Activated CD4-positive, alpha-beta T cell treated with anti-CD3 and anti-CD28 coated beads for 1 hour (primary cell): ENCODE measurements at regions not wholly inside any gene's neighbourhood (a gene's known extent, or its start where the extent isn't known, plus 50 kb on each side); places are given as distances from the start of the nearest gene placed in this dataset.

Experiments
- DNase-seq: peaks from one replicate; pipeline ENCODE4 v3.0.0-alpha.2; 2020

DNA sequence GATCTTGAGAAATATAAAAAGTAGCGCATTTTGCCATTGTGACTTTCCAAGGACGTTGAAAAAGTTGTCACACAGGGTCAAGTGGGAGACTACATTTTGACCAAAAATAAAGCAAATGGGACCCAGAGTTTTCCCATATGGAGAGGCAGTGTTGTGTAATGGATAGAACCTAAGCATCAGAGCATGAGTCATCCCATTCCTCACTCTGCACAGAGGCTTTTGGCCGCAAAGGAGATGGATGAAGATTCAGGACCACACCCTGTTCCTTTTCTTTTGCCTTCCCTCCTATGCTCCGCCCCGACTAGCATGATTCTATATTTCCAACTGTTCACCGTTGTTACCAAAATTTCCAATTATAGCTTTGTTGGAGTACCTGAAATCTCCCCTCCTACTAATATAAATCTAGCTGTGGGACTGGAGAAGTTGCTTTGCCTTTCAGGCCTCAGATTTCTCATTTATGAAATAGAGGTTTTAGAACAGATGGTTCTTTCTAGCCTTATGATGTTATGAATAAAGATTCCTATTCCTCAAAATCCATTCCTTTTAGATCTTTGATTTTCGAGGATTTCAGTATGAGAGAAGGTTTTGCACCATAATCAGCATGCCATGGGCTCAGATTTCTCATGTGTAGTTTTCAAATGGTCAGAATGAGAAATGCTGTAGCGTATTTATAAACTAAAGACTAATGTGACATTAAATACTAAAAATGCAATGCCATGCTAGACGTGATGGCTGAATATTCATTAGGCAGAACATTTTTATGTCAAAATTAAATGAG is 921.9 kb upstream of the TENM4 start:
- DNase-seq: no peak

DNA sequence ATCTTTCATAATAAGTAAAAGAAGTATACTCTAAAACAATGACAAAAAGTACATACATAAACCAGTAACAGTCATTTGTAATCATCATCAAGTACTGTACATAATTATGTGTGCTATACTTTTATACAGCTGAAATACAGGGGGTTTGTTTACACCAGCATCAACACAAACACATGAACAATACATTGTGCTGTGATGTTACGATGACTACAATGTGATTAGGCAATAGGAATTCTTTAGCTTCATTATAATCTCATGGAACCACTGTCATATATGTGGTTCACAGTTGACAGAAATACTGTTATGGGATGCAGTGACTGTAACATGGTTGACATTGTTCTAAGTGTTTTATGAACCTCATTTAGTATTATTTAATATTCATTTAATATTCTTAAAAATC is 914.4 kb upstream of the TENM4 start:
- no peak for DNase-seq

DNA sequence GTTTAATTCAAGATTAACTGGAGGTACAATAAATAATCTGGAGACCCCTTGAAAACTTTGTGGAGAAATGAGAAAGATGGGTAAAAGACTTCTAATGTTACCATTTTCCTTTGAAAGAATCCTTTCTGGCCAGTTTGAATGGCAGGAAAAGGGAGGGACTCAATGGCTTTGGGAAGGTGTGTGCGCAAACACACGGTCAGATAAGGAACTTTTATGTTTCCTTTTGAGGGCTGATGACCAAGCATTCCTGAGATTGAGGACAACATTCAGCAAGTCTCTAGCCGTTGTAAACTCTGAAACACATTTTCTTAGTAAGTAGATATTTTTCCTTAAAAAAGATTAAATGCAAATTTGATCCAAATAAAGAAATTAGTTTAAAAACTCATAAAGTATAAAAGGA is 909.7 kb upstream of the TENM4 start:
- DNase-seq: no peak

DNA sequence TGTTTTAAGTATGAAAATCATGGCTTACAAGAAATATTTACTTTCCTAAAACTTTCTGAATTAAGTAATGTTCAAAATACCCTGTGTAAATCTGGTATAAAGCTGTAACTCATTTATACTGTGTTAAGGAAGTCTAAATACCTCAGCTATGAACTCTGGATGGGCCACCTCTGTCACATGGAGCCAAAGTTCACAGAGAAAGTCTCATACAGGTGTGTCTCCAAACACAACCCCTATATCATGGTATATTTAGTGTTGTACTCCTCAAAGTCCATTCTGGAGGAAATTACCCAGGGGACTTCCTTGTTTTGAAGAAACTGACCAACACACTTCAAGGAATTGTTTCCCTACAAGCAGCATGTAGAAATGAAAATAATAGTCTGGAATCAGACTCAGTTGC is 909.2 kb upstream of the TENM4 start:
- DNase-seq: no peak

DNA sequence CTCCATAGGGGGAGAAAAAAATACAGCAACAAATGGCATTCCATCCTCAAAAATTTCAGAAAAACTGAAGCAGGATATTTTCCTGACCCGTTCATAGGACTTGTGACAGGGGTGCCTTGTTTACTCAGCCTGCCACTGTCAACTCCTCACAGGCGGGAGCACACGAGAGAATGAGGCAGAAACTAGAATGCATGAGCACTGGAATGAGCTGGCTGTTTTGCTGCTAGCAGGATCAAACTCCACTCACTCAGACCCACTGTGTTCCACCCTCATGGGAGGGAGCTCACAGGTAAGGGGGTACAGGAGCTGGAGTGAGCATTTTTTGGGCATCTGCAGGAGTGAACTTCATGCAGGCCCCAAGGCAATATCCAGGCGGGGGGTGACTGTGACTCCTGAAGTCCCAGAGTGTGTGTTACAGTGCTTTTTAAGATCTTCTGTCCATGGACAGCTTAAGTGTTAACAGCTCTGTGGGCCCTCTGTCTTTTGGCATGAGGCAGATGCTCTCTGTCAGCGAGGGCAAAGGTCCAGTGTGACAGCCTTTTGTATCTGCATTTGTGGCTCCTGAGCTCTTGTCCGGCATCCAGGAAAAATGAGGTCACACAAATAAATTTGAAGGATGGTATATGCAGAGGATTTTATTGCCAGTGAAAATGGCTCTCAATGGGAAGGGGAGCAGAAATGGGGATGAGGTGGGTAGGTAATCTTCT is 905.7 kb upstream of the TENM4 start:
- DNase-seq: no peak

DNA sequence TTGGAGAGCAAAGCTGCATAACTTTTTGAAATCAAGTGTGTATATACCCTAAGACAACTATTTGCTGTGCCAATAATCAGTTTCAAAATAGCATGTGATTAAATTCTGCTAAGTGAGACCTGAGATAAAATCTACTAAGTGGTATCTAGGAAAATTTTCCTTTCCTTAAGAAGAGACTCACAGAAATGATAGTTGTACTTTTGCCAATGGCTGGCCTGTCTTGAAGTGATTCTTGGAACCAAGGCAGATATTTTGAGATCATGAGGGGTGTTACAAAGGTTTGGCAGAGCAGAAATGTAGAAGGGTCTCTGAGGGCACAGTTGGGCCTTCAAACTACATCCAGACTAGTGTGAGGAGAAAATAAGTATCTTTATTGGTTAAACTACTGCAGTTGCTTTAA is 902.6 kb upstream of the TENM4 start:
- DNase-seq: no peak

DNA sequence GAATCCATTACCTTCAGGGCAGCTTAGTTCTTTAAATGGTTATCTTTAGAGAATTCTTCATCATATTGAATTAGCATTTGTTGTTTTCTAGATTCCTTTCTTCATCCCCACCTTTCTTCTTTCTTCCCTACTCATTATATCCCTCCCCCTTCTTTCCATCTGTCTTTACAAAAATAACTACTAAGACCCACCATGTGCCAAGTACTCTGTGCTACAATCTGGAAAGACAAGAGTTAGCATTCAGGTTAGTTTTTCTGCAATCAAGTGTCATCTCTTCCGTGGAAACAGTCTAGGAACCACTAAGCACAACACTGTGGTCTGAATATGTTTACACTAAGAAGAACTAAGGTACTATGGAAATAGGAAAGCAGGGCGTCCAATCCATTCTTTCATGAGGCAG is 897.4 kb upstream of the TENM4 start:
- no peak for DNase-seq

DNA sequence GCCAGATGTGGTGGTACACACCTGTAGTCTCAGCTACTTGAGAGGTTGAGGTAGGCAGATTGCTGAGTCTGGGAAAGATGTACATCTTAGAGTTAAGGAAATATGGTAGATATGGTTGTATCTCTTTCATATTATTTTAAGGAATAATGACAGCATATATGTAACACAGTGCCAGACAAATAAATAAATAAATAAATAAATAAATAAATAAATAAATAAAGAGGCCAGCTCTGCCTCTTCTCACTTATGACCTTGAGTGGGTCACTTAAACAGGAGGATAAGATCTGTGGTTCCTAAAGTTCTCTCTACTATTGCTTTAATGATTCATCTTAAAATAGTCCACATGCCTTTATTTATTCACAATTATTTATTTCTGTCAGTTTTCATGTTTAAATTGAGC is 890.9 kb upstream of the TENM4 start:
- no peak for DNase-seq

DNA sequence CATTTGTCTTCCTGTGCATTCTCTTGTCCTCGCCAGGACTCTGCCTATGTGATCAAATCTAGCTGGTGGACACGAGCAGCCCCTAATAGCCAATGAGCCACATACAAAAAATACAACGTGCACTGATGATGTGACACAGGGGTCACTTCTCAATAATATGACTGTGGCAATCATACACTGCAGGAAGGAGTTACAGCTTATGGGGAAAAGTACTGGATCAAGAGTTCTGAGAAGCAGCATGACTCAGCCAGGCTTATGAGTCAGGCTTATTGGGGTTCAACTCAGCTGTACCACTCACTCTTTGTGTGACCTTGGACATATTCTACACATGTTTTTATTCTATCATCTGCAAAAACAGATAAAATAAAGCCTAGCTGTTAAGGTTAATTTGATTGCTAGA is 889.4 kb upstream of the TENM4 start:
- no peak for DNase-seq

DNA sequence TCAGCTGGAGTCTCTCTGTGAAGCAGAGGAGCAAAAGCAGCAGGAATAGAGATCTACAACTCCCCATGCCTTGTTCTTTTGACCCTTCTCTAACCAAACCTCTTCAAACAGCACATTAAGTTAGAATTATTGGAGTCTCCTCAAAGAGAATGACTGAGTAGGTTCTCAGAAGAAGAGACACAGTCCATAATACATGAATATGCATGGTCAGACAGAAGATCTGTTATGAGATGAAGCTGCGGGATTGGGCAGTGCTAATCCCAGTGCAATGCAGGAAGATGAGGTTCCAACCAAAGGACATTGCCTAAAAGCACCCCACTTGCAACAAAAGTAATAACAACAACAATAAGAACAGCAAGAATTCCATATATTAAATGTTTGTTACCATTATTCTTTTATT is 887.9 kb upstream of the TENM4 start:
- DNase-seq: no peak

DNA sequence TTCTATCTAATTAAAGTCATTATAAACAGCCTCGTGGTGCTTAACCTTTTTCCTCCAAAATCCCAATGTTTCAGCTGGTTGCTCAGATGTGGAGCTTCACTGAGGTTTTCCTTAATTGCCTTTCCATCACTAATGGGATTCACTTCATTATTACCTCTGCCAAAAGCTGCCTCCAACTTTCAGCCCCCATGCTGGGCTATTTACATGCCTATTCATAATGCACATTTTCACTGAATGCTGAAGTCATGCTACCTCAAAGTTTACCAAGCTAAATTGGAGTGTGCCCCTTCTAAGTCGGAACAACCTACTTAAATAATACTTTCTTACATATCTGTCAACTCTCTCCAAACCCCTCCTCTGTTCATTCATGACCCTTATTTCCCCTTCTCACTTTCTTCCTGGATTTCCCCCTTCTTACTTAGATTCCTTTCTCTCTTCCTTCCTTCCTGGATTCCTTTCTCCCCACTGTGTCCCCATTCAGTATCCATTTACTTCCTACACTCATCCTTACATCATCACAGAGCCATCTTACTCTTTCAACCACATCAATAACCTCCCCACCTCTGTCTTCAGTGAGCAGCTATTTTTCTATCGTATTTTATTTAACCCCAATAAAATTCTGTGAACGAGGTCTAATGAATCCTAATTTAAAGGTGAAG is 887.3 kb upstream of the TENM4 start:
- DNase-seq: no peak

DNA sequence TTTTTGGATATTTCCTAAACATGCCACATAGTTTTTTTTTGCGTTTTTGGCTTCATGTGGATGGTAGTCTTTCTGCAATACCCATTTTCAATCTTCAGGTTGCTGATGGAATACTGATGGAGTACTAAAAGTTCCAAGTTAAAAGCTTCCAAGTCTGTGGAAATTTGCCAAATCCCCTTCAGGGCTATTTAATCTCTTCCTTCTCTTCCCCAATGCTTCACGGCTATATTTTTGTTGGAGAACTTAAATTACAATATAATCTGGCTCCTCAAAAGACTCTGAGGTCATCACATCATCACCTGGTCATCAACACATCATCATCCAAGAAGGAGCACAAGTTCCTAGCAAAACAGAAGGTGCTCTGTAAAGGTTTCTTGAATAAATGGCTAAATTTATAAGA is 881.0 kb upstream of the TENM4 start:
- DNase-seq: no peak

DNA sequence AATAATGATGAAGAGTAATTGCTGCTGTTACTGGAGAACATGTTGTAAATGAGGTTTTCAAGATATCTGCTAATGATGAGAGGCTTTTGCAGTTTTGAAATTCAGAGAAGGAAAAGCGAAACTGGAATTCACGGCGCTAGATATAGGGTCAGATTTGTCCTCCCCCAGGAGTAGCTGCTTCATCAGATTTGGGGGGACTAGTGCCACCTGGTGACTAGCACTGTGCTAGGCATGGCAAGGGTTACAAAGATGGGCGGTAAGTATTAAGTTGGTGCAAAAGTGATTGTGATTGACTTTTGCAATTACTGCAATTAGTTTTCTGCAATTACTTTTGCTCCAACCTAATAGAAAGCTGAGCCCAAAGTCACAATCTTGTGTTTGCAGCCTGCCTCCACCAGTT is 879.9 kb upstream of the TENM4 start:
- no peak for DNase-seq

DNA sequence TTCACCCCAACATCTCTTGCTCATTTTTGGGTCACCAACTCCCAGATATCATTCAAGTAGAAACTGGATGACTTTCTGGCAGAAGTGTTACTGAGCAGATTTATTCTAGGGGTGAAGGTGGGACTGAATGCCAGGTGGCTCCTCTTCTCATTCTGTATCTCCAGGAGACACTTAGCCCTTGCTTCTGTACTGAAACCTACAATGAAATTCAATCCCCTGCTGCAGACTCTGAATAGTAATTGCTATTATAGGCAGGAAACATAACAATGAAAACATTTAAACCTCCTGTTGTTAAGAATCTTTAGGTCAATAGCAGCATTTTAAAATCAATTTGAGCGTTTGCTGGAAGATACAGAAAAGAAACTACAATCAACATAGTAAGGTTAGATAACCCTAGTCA is 879.4 kb upstream of the TENM4 start:
- no peak for DNase-seq

DNA sequence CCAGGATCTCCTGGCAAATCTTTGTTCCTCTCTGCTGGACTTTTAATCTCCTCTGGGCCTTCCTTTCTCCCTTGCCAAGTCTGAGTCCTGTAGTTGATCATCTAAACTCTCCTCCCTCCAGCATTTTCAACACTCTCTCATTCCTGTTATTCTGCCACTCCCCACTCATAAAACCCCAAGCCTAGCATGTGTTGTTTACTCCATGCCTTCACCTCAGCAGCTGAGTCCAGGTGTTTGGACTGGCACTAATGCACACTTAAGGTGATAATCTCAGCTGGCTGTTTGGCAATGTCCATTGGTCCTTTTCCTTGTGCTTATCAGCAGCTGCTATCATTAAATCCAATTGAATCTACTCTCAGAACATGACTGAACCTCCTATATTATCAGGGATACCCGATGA is 876.8 kb upstream of the TENM4 start:
- DNase-seq: no peak

DNA sequence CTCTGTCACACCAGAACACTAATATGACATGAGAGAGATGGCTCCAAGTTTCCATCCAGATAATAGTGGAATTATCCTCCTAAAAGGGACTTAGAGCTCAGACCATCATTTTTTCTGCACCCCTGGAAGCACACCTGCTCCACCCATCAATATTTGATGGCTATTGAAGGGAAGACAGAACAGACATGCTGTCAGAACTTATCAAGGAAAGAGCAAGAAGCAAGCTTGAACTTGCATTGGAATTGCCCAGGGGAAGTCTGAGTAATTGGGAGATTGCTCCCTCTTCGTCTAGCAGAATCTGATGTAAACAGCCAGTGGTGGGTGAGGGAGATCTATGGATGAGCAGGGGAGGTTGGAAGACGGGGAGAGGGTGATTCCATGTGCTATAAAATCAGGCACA is 874.4 kb upstream of the TENM4 start:
- DNase-seq: no peak

DNA sequence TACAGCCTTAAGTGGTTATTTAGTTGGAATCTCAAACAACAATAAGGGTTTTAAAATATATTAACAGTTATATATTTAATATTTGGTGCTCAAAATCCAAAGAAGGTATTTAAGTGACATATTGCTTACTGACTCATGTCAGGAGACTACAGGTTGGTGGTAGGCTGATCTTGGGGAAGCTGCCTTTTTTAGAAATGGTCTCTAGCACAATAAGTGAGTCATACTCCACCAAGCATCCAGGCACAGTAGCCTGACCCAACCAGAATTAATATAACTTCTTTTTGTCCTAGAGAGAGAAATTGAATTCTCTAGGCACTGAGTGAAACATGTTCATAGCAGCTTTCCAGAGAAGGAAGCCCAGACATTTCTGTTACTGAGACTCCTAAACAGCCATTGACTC is 868.5 kb upstream of the TENM4 start:
- no peak for DNase-seq

DNA sequence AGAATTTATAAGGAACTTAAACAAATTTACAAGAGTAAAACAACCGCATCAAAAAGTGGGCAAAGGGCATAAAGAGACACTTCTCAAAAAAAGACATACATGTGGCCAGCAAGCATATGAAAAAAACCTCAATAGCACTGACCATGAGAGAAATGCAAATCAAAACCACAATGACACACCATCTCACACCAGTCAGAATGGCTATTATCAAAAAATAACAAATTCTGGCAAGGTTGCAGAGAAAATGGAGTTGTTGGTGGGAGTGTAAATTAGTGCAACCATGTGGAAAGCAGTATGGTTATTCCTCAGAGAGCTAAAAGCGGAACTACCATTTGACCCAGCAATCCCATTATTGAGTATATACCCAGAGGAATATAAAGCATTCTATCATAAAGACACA is 866.8 kb upstream of the TENM4 start:
- no peak for DNase-seq

DNA sequence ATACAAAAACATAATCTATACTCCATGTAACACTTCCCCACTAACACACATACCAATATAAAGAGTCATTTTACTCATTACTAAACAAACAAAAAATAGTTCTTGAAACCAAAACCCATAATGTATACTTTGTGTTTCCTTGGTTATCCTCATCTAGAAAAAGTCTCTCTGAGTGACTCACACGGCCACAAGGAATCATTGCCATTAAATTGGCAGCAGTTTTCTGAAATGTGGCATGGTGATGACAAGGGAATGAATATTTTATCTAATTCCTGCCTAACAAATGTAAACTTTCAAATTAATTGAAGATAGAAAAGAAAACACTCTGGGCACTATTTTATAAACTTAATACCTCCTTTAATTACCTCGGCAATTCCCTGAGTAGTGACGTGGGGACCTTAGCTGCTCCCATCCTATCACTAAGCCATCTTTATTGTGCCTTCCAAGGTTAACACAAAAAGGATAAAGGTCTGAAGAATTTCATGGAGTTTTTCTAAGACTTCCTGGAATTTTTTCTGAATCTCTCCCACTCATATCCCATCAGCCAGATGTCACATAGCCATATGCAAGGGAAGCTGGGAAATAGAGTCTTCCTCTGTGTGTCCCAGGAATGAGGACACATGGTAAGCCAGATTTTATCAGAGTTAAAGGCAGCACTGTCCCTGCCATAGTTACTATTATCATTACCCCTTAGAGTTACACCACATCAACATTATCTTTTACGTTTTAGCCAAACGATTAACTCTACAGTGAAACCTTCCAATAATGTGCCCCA is 857.2 kb upstream of the TENM4 start:
- DNase-seq: no peak

DNA sequence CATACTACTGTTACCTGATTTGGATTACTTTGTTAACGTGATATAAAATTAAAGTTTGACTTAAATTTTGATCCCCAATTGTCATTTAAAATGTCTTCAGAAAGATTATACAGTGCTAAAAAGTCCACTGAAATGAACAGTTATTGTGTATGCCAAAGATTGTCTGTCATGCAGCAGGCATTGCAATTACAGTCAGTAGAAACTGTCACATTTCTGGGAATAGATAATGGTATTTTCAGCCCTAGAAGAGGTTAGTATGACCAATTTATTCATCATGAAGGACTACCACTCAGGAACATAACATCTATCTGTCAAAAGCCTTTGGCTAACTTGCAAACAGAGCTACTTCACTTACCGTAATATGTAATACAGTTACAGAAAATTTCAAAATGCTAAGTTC is 852.5 kb upstream of the TENM4 start:
- DNase-seq: no peak

DNA sequence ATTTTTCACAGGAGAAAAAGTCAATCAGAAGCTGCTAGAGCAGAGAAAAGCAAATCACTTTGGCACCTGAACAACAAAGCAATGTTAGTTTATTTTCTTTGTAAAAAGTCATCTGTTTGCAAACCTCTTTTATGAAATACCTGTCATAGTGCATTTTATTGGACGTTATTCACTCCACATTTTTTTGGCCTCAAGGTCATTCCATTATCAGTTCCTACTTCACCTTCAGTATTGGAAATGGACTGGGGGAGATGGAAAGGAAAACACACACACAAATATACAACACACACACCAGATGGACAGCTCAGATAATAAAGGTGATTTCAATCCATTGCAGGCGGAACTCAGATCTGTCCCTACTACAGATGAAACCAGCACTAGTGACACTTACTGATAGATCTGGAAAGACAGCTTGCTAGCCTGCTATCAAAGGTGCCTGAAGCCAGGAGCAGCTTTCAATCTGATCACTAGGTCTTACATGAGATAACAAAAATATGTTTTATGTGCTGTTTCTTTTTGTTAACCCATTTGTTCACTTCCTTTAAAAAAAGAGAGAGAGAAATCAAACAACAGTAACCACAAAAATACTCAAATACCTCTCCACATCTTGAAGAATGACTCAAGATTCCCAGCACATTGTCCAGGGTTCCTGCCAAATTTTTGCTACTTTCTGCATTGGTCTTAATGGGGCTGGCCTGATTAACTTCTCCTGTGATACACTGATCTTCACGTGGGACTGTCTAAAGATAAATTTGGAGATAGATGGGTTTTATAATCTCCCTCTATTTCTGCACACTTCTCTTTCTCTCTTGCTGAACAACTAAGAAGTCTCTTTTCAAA is 844.3 kb upstream of the TENM4 start:
- no peak for DNase-seq

DNA sequence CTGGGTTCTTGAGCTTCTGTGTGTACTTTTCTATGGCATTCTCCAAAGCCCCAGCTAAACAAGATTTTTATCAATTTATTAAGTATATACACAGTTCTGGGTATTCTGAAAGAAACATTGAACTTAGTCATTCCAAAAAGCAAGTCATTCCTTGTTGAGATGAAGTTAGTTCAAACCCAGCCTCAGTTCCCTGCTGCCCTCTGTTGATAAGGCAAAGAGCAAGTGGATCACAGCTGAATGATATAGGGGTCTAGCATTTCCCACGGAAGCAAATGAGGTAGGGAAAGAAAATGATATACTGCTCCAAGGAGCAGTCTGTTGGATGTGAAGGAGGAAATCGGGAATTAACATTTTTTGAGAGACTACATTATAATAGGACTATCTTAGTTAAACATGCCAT is 841.8 kb upstream of the TENM4 start:
- no peak for DNase-seq

DNA sequence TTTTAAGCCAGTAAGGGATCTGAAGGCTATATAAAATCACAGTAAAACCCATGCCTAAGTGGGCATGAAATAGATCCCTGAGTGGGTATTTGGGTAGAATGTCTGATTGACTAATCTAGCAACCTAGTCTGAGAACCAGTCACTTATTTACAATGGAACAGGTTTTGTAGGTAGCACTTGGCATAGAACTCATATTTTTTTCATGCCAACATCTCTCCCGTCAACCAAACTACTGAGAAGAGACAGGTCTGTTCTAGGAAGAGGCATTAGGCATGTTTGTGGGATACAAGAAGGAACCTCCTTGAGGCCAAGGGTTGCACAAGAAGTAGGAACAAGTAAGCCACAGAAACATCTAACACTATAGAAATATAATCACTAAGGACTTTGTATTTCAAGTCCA is 840.4 kb upstream of the TENM4 start:
- DNase-seq: no peak
